ENCODE measurements at regions not wholly inside any gene's neighbourhood (a gene's known extent, or its start where the extent isn't known, plus 50 kb on each side); places are given as distances from the start of the nearest gene placed in this dataset.

- no peak for DNase-seq
Measured at GRCh38 chr3:41053220-41053619, 146.1 kb upstream of the CTNNB1 start.

GRCh38 chr3:41060106-41060505 is 139.2 kb upstream of the CTNNB1 start:
- DNase-seq: no peak

- DNase-seq: no peak
Measured at GRCh38 chr3:41064070-41064469, 135.2 kb upstream of the CTNNB1 start.

- no peak for DNase-seq
Measured at GRCh38 chr3:41064526-41064925, 134.8 kb upstream of the CTNNB1 start.

DNA sequence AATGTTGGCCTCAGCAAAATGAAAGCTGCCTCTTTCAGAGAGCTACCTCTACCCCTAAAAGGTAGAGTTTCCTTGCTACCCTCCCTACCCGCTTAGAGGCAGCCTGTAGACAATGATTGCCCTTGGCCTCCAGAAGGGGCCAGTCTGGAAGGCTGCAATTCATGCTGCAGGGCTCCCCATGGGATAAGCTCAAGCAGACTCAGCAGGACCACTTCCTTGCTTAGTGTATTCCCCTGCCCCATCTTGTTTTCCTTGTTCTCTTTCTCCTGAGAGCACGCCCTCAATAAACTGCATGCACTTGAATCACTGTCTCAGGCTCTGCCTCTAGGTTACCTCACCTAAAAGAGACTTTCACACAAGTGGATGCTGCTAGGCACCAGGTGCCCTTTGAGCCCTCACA is 134.0 kb upstream of the CTNNB1 start:
- DNase-seq: no peak

GRCh38 chr3:41073190-41073589 is 126.1 kb upstream of the CTNNB1 start:
- no peak for DNase-seq

DNA sequence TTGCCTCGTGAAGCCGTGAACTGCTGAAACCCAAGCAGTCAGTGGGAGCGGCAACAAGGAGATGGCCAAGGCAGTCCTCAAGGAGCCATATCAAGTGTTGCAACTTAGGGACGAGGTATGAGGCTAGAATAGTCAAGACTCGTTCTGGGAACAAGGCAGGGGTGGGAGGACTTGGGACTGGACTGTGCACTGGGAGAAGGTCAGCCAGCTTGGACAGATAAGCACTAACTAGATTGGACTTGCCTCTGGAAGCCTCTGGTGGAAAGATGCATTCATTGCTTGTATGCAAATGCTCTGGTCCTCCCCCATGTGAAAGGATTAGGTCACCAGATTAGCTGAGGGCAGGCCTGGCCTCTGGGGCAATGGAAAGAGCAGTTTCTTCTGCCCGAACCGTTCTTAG is 123.3 kb upstream of the CTNNB1 start:
- DNase-seq: no peak

DNA sequence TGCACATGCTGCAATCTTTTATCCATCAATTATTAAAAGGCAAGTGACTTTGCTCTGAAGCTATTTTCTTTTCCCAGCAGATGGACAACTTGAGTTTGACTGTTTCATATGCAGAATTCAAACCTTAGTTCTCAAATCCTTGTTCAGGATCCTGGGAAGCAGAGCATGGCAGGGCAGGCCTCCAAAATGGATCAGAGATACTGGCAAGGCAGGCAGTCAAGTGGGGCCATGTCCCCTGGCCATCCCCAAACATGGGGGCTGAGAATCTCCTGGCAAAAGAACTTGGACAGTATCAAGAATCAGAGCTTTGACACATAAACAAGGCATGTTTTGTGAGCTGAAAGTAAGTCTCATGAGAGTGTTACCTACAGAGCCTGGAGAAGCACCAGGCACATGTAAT is 122.9 kb upstream of the CTNNB1 start:
- DNase-seq: no peak

DNA sequence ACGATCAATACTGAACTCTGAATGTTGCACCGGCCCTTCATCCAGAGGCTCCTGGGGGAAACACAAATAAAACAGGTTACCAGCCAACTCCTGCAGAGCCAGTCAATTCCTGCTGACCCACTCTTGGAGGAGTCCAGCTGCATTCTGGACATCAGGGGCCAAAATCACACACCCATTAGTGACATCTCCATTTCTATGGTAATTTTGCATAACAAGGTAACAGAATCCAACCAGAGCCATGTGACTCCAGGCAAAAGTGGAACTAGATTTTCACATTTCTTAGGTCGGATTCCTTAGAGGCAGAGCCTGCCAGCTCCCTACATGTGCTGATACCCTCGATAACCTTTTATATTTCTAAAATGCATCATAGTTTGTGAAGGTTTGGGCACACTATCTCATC is 119.2 kb upstream of the CTNNB1 start:
- DNase-seq: no peak

DNA sequence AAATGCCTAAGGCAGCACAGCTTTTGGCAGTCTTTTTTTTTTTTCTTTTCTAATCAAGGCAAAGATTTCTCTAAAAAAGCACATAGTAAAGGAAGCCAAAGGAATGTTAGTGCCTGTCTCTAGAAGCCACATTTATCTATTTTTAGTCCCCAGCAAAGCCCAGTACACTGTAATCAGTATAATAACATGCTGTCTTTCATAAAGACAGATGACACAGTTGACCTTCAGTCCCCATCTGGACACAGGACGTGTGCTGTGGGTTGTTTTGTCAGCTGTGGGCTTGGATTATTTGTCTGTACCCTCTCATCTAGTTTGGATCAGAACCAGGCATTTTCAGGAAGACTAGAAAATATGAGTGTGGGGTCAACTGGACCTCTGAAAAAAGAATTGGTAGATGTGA is 110.4 kb upstream of the CTNNB1 start:
- no peak for DNase-seq

DNA sequence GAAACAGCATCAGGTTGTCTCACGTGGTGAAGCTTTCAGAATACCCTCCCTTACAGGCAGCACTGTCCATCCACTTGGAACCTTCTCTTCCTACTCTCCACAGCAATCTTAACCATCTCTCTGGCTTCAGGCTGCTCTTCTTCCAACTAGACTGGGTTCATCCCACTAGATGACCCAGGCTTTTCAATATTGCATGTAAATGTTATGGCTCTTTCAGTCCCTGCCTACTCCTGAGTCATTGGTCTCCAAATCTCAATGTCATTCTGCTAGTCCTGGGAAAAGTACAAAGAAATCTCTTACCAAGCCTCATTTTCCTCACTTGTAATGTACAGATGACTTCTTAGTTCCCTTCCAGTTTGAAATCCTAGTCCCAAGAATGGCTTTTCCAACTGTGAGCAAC is 109.7 kb upstream of the CTNNB1 start:
- no peak for DNase-seq

GRCh38 chr3:41092844-41093243 is 106.5 kb upstream of the CTNNB1 start:
- no peak for DNase-seq

DNA sequence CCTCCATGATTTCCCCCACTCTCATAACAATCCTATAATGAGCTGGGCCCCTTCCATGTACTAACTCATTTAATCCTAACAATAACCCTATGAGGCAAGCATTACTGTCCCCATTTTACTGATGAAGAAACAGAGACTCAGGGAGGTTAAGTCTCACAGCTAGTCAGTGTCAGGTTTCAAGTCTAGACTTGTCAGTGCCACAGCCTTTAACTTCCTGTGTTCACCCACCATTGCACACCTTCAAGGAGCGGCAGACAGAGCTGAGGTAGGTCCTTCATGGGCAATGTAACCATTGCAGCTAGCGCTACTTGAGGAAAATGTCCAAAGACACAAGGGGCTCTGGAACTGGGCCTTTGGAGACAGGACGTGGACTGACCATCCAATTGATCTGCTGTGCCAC is 105.8 kb upstream of the CTNNB1 start:
- DNase-seq: no peak

- DNase-seq: no peak
Measured at GRCh38 chr3:41094351-41094750, 105.0 kb upstream of the CTNNB1 start.

GRCh38 chr3:41095702-41096101 is 103.6 kb upstream of the CTNNB1 start:
- DNase-seq: no peak

DNA sequence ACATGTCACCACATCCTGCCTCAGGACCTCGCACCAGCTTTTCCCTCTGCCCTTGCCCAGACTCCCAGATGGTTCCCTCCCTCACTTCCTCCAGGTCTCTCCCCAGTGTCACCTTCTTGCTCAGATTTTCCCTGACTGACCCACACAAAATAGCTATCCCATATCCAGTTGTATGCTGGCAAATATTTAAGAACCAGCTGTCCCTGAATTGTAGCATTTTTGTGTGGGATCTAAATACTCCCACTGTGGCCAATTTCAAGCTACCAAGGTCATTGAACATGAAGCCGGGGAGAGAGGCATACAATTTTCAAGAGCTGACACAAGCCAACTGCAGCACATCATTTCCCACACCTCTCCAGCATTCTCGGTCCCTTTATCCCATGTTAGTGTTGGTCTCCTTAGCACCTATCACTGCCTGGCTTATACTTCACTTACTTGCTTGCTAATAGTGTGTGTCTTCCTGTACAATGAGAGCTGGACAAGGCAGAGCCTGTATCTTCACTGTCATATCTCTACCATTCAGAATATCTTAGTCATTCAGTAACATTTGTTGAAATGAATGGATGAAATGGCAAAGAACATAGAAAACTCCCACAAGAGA is 101.3 kb upstream of the CTNNB1 start:
- DNase-seq: no peak

DNA sequence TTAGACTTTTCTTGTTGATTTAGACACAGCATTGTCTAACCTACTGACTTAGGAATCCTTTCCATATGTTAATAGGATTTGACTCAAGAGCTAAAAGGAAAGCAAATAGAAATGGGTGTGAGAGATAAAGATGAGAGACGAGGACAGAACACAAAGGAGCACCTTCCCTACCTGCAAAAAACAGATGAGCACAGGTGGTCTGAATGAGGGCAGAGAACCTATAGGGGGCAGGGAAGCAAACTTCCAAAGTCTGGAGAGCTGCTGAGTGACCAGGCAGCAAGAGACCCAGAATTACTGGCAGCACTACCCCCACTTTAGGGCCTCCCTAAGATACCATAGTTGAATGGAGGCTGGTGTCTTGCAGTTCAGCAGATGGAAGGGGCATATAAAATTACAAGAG is 98.1 kb upstream of the CTNNB1 start:
- DNase-seq: no peak

- no peak for DNase-seq
Measured at GRCh38 chr3:41102053-41102556, 97.2 kb upstream of the CTNNB1 start.

DNA sequence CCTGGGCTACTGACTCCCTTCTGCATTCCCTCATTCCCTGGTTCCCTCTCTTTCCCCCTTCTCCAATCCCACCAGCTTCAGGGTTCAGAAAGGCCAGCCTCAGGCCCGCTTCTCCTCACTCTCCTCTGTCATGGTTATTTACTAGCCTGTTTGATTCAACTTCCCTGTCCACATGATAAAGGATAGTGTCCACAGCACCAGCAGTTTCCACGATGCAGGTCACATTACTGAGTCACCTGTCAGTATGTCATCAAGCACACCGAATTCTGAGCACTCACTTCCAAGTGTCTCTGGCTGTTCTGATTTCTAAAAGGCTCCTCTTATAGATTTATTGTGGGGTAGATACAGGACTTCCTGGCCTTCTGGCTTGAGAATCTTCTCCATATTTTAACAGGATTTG is 96.6 kb upstream of the CTNNB1 start:
- DNase-seq: no peak

DNA sequence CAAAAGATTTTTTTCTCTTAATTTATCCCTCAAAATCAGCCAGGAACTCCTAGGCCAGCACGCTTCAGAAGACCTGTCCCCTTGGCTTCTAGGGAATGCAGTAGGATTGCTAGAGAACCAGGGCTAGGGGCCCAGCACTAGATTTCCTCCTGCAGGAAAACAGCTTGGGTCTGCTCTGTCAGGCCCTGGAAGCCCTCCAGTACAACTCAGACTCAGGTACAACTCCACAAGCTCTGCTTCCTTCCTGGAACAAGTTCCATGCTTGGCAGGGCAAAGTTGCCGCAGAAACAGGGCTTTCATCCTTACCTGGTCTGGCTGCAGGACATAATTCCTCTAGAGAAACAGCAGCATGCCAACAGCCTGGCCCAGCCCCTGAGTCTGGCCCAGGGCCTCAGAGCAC is 96.1 kb upstream of the CTNNB1 start:
- DNase-seq: no peak

GRCh38 chr3:41104147-41104546 is 95.2 kb upstream of the CTNNB1 start:
- no peak for DNase-seq

DNA sequence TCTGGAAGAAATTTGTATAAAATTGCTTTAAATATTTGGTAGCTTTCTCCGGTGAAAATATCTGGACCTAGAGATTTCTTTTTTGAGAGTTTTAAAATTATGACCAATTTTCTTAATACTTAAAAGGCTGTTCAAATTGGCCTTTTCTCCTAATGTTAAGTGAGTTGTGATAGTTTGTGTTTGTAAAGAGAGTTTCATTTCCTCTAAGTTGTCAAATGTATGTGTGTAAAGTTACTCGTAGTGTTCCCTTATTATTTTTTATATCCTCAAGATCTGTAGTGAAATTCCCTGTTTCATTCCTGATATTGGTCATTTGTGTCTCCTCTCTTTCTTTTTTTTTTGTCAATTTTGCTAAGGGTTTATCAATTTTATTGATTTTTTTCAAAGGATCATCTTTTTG is 92.6 kb upstream of the CTNNB1 start:
- DNase-seq: no peak

DNA sequence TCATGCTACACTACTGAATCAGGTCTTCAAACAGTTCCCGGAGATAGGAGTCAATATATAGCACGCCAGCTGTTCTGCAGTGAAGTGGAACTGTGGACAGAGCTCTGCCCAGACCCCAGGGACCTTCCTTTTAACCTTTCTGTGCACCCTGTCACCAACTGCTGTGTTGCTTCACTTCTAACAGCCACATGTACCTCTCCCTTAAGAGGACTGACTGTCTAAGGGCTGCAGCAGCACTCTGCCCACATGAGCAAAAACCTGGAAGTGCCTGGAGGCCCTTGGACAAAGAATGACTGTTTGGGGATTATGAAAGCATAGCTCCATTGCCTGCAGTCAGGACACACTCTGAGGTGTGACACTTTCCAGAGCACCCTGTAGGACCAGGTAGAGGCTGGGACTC is 88.3 kb upstream of the CTNNB1 start:
- no peak for DNase-seq

DNA sequence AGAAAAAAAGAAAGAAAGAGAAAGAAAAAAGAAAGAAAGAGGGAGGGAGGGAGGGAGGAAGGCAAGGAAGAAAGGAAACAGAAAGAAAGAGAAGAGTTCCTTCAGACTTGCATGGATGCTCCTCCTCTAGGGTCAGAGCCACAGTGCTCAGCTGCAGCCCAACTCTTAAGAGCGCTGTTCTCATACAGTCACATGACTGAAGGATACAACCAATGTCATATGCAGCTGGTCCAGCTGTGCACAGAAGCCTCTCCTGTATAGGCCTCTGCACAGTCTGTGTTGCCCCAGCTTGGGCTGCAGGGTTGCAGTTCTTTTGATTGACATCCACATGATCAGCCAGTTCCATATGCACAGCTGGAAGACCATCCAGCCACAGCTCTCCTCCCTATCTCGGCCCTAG is 86.8 kb upstream of the CTNNB1 start:
- DNase-seq: no peak

GRCh38 chr3:41115069-41115468 is 84.2 kb upstream of the CTNNB1 start:
- DNase-seq: no peak

GRCh38 chr3:41116851-41117250 is 82.5 kb upstream of the CTNNB1 start:
- no peak for DNase-seq

Measured in CD4-positive, alpha-beta T cell treated with Interleukin-4 for 1 hour (primary cell).